Right atrium auricular region (tissue), 2 donors: ENCODE measurements at regions not wholly inside any gene's neighbourhood (a gene's known extent, or its start where the extent isn't known, plus 50 kb on each side); places are given as distances from the start of the nearest gene placed in this dataset.
"Not testable (repeated sequence)": the region's sequence is repeated elsewhere in the genome, so short reads cannot be mapped to it uniquely, and the experiment has no call there.

Source experiments
- DNase-seq: peaks from one replicate; pipeline ENCODE4 v3.0.0-alpha.2; 2019; ENCODE audit warnings: low spot score
- H3K27ac ChIP-seq, 2 donors: fragments of 200-600 bp; sonication (generic); 1 replicate in 1 of 2; 2 replicates in 1 of 2; pipeline ENCODE4 v1.5.1; 2016 to 2019
- H3K27me3 ChIP-seq, 2 donors: fragments of 200-600 bp; sonication (generic); one replicate each; pipeline versions ENCODE4 v1.5.1 to v1.6.0; 2017 to 2019
- H3K36me3 ChIP-seq: fragments of 200-600 bp; sonication (generic); one replicate; pipeline ENCODE4 v1.5.1; 2016
- H3K4me1 ChIP-seq, 2 donors: fragments of 200-600 bp; sonication (generic); one replicate each; pipeline versions ENCODE4 v1.5.1 to v1.6.0; 2017 to 2019
- H3K4me3 ChIP-seq, 2 donors: fragments of 200-600 bp; sonication (generic); 1 replicate in 1 of 2; 2 replicates in 1 of 2; pipeline ENCODE4 v1.5.1; 2017 to 2019; ENCODE audit warnings: mild to moderate bottlenecking in 1 of 2, moderate library complexity in 1 of 2
- H3K9me3 ChIP-seq, 2 donors: fragments of 200-600 bp; sonication (generic); one replicate each; pipeline ENCODE4 v1.5.1; 2019
- TF ChIP-seq, protein P1 (sequence below), 2 donors: fragments of 200-600 bp; sonication (generic); IDR thresholded peaks; one replicate each; pipeline ENCODE4 v1.5.1; 2019; ENCODE audit warnings: antibody characterized with exemption in 2 of 2

DNA sequence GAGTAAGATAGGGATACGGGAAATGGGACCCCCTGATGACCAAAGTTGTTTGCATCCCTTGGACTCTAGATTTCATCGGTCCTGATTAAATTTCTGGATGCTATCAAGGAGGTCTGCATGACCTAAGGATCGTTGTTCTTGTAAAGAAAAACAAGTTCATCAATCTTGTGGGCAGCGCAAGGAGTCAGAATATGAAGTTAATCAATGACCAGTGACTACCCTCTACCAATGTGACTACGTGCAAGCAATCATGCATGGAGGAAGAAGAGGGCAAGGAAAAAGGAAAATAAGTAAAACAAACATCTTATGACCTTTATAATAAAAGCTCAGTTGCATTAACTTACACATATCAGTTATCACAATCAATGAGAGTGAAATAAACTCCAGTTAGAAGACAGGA lies 139.7 kb downstream of the RTP4 start:
- H3K4me1 ChIP-seq: no peaks in the 10 kb centered on the region
- peaks cover 0 to 12% of the 10 kb centered on the region in 2 donors for H3K9me3 ChIP-seq
- DNase-seq: no peak
- H3K36me3 ChIP-seq: no peaks in the 10 kb centered on the region
- no peak overlapping the region for H3K4me3 ChIP-seq
- TF ChIP-seq, protein P1, sequence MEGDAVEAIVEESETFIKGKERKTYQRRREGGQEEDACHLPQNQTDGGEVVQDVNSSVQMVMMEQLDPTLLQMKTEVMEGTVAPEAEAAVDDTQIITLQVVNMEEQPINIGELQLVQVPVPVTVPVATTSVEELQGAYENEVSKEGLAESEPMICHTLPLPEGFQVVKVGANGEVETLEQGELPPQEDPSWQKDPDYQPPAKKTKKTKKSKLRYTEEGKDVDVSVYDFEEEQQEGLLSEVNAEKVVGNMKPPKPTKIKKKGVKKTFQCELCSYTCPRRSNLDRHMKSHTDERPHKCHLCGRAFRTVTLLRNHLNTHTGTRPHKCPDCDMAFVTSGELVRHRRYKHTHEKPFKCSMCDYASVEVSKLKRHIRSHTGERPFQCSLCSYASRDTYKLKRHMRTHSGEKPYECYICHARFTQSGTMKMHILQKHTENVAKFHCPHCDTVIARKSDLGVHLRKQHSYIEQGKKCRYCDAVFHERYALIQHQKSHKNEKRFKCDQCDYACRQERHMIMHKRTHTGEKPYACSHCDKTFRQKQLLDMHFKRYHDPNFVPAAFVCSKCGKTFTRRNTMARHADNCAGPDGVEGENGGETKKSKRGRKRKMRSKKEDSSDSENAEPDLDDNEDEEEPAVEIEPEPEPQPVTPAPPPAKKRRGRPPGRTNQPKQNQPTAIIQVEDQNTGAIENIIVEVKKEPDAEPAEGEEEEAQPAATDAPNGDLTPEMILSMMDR (IDR thresholded peaks at IDR 0.05): no peak
- H3K27ac ChIP-seq: no peak overlapping the region
- no peaks in the 10 kb centered on the region for H3K27me3 ChIP-seq

DNA sequence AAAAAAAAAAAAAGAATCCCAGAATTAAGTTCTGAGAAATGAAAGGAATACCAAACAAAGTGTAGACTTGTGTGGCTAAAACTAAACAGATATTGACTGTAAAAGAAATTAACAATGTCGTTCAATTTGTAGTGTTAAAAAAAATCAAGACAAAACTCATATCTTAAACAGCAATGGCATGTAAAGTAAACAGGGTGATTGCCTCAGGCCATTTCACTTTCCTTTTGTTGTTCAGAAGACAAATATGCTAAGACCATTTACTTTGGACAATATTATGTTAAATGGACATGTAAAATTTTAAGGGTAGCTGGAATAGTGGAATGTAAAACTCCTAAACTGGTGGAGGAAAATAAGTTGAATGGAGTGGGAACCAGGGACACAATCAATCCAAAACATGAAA lies 139.1 kb downstream of the RTP4 start:
- H3K27me3 ChIP-seq: no peaks in the 10 kb centered on the region
- no peak for DNase-seq
- no peak overlapping the region for H3K27ac ChIP-seq
- H3K9me3 ChIP-seq: peaks cover 0 to 5% of the 10 kb centered on the region in 2 donors
- no peaks in the 10 kb centered on the region for H3K36me3 ChIP-seq
- TF ChIP-seq, protein P1 (IDR thresholded peaks at IDR 0.05): no peak
- H3K4me1 ChIP-seq: no peaks in the 10 kb centered on the region
- no peak overlapping the region for H3K4me3 ChIP-seq

DNA sequence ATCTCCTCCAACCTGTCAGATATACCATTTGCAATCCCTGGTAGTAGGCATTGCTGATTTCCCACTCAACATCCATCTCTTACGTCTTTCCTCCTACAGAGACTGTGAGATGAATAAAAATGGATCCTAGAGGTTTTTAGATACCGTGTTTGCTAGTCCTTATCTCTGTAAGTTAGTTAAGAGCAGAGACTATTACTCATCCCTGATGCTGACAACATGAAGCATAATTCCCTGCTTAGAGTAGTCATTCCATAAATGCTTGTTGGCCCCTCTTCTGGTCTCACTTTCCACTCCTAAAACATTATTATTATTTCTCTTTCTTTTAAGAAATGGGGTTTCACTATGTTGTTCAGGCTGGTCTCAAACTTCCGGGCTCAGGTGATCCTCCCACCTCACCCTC lies 136.2 kb downstream of the RTP4 start:
- Histone ChIP-seq H3K36me3 (no peaks in the 10 kb centered on the region), H3K4me3 (no peak overlapping the region), H3K4me1 (no peaks in the 10 kb centered on the region), H3K27ac (no peak overlapping the region), H3K9me3 (no peaks in the 10 kb centered on the region), H3K27me3 (no peaks in the 10 kb centered on the region)
- TF ChIP-seq, protein P1 (IDR thresholded peaks at IDR 0.05): no peak
- no peak for DNase-seq

- no peaks in the 10 kb centered on the region for H3K36me3 ChIP-seq
- TF ChIP-seq, protein P1 (IDR thresholded peaks at IDR 0.05): no peak
- no peak overlapping the region for H3K27ac ChIP-seq
- H3K4me3 ChIP-seq: no peak overlapping the region
- H3K27me3 ChIP-seq: no peaks in the 10 kb centered on the region
- no peak for DNase-seq
- peaks cover 0 to under 1% of the 10 kb centered on the region in 2 donors for H3K9me3 ChIP-seq
- no peaks in the 10 kb centered on the region for H3K4me1 ChIP-seq
Observed at GRCh38 chr3:187498211-187498724, 130.1 kb downstream of the RTP4 start.

- H3K27me3 ChIP-seq: no peaks in the 10 kb centered on the region
- H3K9me3 ChIP-seq: peaks cover 0 to 5% of the 10 kb centered on the region in 2 donors
- H3K27ac ChIP-seq: no peak overlapping the region
- H3K4me3 ChIP-seq: no peak overlapping the region
- TF ChIP-seq, protein P1 (IDR thresholded peaks at IDR 0.05): no peak
- no peaks in the 10 kb centered on the region for H3K36me3 ChIP-seq
- DNase-seq: no peak
- no peaks in the 10 kb centered on the region for H3K4me1 ChIP-seq
Observed at GRCh38 chr3:187497052-187497451, 128.9 kb downstream of the RTP4 start.

DNA sequence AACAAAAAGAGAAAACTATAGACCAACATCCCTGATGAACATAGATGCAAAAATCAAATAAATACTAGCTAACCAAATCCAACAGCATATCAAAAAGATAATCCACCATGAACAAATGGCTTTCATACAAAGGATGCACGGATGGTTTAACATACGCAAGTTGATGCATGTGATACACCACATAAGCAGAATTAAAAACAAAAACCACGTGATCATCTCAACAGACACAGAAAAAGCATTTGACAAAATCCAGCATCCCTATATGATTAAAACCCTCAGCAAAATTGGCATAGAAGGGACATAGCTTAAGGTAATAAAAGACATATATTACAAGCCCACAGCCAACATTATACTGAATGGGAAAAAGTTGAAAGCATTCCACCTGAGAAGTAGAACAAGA lies 125.9 kb downstream of the RTP4 start:
- DNase-seq, H3K9me3 ChIP-seq, H3K4me3 ChIP-seq, H3K36me3 ChIP-seq, H3K27me3 ChIP-seq, H3K27ac ChIP-seq, H3K4me1 ChIP-seq: not testable (repeated sequence)
